HG02870 (cell line): ENCODE measurements at regions not wholly inside any gene's neighbourhood (a gene's known extent, or its start where the extent isn't known, plus 50 kb on each side); places are given as distances from the start of the nearest gene placed in this dataset.

ENCODE experiments used
- ATAC-seq: cut with Tn5 transposase; IDR thresholded peaks from one replicate; pipeline ENCODE4 v1.9.1; 2021; ENCODE audit warnings: mild to moderate bottlenecking, moderate library complexity; ENCODE audit not compliant: unreplicated experiment

DNA sequence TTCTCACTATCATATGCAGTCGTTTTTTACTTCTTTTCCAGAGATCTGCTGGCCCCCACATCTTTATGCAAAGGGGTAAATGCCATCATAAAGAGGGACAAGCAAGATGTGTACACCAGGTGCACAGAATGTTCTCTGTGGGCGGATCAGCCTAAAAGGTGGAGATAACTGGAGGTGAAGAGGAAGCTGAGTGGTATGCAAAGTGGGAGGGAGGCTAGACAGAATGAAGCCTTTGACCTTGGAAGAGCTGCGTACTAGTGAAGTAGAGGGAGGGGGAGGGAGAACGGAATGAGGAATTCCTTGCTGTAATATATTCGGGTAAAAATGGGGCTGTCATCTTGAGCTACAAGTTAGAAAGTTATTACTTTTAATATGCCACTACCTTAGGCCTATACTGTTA is 287.5 kb upstream of the VRK2 start:
- peak; percentile 27 for ATAC-seq

DNA sequence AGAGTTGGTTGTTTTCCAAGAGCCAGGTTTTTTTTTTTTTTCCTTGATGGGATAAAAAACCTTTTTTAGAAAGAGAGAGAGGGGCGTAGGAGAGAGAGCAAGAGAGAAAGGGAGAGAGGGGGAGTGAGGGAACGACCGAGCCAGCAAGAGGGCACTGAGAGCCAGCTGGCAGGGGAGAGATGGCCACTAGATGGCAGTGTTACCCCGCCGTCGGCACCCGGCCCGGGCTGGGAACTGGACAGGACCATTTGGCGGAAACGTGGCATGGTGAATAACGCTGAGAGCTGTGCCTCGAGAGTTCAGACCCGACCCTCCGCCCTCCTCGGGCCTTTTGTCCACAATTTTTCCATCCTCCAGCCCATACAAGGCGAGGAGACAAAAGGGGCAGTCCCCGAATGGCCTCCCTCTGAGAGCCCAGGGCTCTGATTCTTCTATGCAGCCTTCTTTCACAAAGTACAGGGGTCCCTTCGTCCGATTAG is 286.7 kb upstream of the VRK2 start:
- peak; percentile 81 for ATAC-seq

DNA sequence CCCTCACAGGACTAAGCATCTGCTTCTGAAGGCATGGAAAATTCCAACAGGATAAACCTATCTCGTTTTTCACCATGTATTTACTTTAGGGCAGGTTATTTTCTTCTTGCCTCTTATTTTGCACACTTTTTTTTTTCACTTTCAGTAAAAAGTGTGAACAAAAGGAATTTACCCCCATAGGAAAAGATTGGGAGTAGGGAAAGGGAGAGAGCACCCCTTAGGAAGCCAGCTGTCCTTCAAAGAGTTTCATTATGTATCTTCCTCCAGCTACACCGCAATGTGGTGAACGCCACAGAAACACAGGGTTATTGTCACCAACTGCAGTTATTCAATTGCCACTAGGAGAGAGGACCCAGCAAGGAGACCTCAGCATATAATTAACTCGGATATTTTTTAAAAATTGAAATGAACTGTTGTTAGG is 286.2 kb upstream of the VRK2 start:
- peak; percentile 54 for ATAC-seq

DNA sequence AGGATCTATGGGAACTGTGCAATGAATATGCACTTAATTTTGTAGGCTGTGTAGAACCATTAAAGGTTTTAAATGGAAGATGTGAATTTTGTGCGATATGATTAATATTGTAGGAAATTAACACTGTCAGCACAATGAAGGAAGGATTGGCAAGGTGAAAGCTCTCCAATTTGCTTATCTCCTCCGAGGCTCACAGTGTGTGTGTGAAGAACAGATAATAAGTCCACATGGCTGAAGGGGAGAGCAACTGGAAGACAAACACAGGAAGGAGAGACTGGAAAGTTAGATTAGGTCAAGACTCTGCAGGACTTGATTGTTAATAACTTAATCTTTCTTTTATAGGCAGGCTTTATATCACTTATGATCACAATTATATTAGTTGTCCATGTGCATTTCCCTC is 269.7 kb upstream of the VRK2 start:
- no peak for ATAC-seq

DNA sequence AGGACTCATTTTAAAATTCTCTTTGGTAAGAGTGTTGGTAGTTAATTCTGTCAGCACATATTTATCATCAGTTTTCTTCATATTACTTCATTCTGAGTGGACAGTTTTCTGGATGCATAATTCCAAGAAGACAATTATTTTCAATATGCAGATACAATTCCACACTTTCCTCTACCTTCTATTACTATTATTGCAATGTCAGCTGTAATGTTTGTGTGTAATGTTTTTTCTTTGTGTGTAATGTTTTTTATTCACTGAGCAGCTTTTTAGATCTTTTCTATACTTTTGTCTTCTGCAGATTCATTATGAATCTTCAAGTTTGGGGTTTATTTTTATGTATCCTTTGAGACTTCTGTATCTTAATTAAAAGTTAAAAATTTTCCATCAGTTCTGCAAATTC is 264.0 kb upstream of the VRK2 start:
- no peak for ATAC-seq

DNA sequence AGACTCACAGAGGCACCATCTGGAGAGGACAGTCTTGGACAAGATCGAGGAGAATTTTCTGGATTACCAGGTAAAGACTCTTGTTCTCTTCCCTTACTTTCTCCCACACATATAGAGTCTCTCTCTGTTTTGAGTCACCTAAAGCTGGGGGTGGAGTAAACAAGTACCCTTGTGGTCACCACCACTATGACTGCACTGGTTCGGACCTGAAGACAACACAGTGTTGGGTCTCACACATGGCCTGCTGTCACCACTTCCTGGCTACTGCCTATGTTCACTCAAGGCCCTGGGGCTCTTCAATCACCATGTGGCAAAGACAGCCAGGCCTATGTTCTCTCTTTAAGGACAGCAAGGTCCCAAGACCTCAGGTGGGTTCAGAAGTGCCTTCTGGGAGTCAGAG is 253.3 kb upstream of the VRK2 start:
- no peak for ATAC-seq

DNA sequence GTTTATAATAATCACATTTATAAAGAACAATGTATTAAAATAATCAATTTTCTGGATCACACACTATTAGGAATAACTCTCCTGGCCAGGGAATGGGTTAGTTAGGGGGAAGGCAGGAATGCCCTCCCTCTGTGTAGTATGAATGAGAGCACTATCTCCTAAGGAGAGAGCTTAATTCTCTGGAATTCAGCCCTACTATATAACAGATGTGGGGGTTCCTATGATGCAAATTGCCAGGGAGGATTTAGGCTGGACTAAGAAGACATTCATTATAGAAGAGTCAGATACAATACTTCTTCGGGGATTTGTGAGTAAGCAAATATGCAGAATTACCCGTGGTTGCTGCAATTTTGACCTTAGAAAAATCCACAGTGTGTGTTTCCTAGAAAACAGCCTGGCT is 250.1 kb upstream of the VRK2 start:
- no peak for ATAC-seq

DNA sequence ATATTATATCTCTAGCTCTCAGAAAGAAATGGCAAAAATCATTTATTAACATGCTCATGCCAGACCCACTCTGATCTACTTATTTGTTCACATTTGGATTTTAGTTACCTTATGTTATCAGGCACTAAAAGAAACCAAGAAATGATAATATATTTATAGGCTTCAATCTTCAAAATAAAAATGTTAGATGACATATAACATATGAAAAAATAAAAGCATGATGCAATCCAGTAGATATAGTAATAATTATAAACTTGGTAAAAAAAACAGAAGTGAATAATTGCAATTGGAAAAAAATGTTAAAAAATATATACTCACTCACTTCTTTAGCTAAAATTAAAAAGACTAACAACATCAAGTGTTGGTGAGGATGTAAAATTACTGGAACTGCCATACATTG is 248.3 kb upstream of the VRK2 start:
- ATAC-seq = no peak

DNA sequence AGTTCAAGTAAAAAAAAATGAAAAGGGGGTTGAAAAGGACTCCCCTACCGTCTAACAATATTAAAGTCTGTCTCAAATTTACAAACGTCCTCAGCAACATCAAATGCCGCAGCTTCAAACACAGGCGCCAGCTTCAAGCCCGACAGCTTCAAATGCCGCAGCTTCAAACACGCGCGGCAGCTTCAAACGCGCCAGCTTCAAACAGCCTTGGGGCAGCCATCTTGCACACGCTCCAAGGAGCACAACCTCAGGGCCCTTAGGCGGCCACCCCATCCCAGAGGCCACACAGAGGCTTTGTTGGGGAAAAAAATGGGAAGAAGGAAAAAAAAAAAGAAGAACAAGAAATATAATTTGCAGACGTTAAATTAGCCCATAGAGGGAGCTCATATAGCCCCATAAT is 244.4 kb upstream of the VRK2 start:
- ATAC-seq = no peak

DNA sequence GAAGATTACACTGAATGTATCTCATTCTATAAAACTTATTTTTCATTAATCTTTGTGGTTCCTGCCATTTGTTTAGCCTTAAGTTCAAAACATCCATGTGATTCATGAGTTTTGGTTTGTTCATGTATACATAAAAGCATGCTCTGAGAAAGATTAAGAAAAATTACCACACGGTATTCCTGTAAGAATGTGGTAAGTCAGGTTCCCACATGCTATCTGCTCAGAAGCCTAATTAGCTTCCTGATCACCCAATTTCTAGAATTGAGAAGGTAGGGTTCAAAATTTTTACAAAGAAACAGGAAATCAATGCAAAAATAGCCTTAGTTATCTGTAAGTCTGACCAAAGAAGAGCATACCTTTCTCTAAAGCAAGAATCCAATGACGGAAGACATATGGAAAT is 241.6 kb upstream of the VRK2 start:
- no peak for ATAC-seq

DNA sequence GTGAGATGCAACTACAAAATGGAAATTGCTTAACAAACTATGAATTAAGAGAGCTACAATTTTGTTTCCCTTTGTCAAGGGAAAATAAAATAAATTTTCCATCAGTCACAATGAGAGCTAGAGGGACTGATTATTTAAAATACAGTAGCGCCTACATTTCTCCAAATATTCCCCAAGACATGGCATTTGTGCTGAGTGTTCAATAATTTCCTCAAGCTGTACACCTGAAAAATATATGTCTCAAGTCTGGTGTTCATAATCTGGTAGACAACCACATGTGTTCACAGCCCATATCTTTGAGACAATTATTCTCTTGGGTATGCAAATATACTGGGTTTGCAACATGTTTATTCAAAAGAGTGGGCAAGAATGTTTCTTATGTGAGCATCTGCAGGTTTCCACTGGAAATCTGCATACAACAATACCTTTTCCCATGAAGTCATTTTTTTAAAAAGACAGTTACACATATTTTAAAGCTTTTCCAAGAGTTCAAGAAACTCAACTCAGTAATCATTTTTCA is 240.1 kb upstream of the VRK2 start:
- no peak for ATAC-seq

DNA sequence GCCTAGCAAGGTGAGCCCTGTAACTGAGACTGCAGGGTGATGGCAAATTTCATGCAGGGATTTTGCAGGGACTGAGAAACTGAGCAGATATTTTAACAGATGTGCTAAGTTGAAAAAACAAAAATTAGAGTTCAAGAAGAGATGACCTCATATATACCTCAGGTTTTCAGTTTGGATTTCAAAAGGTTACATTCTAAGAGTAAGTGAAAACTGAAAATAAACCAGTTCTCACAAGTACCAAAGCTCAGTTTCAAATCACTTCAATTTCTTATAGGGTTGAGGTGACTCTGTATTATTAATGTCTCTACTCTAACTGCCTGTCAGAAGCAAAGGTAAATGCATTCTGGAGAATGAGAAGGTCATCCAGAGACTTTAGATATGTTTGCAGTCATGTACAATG is 237.4 kb upstream of the VRK2 start:
- peak; percentile 99 for ATAC-seq

DNA sequence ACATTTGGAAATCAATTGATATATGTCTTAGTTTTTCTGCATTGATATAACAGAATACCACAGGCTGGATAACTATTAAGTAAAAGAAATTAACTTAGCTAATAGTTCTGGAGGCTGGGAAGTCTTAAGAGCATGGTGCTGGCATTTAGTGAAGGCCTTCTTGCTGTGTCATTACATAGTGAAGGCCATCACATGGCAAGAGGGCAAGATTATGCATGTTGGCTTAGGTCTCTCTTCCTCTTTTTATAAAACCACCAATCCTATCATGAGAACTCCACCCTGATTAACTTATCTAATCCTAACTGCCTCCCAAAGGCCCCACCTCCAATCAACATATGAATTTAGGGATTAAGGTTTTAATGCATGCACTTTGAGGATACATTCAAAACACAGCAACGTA is 225.5 kb upstream of the VRK2 start:
- no peak for ATAC-seq

DNA sequence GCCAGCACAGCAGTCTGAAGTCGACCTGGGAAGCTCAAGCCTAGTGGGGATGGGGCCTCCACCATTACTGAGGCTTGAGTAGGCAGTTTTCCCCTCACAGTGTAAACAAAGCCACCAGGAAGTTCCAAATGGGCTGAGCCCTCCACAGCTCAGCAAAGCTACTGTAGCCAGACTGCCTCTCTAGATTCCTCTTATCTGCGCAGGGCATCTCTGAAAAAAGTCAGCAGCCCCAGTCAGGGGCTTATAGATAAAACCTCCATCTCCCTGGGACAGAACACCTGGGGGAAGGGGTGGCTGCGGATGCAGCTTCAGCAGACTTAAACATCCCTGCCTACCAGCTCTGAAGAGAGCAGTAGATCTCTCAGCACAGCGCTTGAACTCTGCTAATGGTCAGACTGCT is 218.4 kb upstream of the VRK2 start:
- ATAC-seq = no peak

DNA sequence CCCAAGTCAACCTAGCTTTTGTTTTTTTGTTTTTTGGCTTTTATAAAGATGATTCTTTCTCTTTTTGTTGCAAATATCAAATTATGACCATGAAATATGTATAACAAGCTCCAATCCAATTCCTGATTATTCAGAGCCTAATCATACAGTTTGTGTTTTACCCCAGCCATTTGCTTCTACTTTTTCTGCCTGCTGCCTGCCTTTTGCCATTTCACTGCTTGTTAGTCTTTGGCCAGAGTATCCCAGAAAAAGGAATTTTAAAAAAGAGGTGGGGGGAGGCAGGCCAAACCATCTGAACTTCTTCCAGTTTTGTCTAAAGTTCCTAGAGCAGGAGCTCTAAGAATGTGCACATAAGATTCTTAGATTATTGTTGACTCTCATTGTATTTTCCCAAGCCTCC is 211.9 kb upstream of the VRK2 start:
- ATAC-seq = no peak

DNA sequence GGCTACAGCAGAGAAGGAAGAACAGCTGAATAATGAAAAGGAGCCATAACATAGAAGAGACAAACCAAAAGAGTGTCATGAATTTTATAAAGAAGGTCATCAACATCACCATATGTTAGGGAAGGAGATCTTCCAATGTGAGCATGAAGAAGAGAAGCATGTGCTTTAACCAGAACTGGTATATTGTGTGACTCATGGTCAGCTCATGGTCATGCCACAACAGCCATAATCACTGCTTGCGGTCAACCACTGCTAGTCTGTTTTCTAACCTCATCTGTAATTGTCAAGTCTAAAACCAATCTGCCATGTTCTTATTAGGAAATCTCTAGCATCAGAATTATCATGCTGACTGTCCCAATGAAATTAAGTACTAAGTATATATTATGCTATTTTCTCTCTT is 204.1 kb upstream of the VRK2 start:
- ATAC-seq = no peak

DNA sequence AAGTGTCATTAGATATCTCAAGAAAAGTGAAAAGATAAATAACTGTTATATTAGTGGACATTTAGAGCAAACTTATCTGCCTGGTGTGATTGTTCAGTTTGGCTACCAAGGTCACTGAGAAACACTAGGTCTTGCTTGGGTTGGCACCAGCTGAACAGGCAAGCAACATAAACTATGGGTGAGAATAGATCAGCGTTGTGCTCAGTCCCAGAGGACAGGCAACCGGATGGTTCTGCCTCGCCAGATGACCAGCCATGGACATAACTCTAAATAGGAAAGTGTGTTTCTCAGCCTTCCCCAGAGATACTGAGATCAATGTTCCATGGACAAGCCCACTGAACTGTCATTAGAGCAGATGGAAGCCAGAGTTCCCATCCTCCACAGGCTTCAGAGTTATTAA is 203.4 kb upstream of the VRK2 start:
- ATAC-seq = no peak

DNA sequence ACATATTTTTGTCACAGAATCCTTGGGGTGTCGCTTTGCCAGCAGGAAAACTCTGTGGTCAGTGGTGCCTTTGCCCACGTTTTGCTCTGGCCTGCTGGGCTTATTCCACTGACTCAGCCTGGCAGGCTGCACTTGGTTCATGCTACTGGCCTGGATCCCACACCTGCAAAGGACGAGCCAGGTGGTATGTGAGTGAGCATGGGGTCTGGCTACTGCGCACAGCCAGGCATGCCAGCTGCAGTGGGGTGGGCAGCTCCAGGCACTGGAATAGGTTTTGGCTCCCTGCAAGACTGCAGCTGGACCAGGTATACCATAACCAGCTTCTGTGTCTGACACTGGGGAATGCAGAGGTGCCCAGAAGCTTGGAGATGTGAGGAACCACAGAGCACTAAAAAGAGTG is 197.9 kb upstream of the VRK2 start:
- ATAC-seq = no peak

DNA sequence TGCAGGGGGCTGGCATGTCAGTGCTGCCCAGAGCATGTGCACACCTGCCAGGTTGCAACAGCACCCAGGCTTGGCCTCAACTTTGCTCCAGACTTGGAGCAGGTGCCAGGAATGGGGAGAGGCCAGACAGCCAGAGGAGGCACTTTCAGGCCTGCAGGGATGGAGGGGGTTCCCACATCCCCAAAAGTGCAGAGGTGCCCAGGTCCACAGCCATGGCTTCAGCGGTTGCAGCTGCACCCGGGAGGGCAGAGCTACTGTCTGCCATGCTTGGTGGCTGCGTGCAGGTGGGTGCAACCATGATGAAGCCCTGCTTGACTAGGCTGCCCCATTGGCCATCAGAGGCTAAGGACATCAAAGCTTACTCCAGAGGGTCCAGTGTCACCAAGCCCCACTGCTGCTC is 196.8 kb upstream of the VRK2 start:
- ATAC-seq = no peak

DNA sequence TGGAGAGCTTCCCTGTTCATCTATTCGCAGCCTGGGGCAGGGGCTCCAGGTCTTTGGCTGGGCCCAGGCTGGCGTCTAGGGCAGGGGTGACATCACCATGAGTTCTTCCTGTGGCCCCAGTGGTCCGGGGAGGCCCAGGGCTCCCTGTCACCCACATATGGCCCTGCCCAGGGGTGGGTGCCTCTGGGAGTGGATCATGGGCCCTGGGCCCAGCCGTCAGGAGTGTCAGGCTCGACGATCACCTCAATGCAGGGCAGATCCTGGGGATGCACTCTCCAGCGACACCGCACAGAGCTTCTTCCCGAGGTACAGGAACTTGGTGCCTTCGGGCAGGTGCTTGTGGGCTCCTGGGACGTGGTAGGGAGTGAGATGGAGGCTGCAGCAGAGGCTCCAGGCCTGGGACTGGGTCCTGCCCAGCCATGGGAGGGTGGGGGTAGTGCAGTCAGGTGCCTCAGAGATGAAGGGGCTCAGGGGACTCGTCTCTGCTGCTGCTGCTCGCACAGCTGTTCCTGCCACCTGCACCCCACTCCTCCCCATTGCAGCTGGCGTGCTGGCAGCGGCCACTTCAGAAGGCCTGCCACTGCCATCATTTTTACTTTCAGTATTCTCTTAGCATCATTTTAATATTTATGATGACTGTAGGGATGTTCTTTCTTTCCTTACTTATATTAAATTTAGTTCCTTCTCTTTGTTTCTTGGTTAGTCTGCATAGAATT is 196.0 kb upstream of the VRK2 start:
- ATAC-seq = no peak

DNA sequence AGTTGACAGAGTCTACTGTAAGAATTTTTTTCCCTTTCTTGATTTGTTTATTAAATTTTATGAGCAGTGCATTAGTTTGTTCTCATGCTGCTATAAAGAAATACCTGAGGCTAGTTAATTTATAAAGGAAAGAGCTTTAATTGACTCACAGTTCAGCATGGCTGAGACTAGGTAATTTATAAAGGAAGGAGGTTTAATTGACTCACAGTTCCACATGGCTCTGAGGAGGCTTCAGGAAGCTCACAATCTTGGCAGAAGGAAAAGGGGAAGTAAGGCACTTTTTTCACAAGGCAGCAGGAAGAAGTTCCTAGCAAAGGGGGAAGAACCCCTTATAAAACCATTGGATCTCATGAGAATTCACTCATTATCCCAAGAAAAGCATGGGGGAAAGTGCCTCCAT is 191.4 kb upstream of the VRK2 start:
- no peak for ATAC-seq

DNA sequence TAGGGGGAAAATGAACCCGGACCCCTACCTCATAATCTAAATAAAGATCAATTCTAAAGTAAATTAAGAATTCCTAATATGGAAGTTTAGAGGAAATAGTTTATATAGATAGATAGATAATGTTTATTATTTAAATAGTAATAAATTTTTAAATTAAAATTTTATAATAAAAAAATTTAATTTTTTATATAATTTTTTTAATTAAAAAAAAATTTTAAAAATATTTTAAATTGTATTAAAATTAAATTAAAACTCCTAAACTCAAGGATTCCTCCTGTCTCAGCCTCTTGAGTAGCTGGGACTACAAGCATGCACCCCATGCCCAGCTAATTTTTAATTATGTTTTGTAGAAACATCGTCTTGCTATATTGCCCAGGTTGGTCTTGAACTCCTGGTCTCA is 186.9 kb upstream of the VRK2 start:
- ATAC-seq = no peak

DNA sequence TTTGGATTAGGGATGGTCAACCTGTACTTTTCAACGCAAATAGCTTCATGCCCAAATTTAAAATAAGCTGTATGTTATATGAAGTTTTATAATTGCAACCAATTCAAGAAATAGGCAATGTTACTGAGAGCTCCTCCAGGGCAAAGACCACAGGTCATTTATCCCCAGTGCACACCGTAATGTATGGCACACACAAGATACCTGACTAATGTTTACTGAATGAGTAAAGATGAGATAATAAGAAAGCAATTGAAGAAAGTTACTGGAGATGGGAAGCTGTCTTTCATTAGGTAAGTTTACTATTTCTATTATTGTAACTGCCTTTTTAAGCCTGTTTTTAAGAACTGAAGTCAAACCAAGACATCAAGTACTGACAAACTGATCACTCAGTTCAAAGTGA is 184.5 kb upstream of the VRK2 start:
- ATAC-seq = no peak
